ENCODE measurements at regions not wholly inside any gene's neighbourhood (a gene's known extent, or its start where the extent isn't known, plus 50 kb on each side); places are given as distances from the start of the nearest gene placed in this dataset.

- Histone ChIP-seq H3K4me3 (ENCODE audit: insufficient read depth, low read depth, low read length) (no peak overlapping the region), H3K9ac (ENCODE audit: low read length) (no peak overlapping the region), H3K4me2 (ENCODE audit: low read length) (no peak overlapping the region), H3K27ac (ENCODE audit: low read depth, low read length) (no peak overlapping the region), H3K79me2 (ENCODE audit: insufficient read depth, low read length) (no peaks in the 10 kb centered on the region), H3K27me3 (ENCODE audit: insufficient read depth, low read length) (no peaks in the 10 kb centered on the region), H3K4me1 (ENCODE audit: insufficient read depth, low read length) (no peaks in the 10 kb centered on the region), H2AFZ (ENCODE audit: low read depth, low read length) (no peak overlapping the region), H3K9me3 (ENCODE audit: insufficient read depth, low read depth, low read length) (no peaks in the 10 kb centered on the region), H3K36me3 (ENCODE audit: insufficient read depth, low read length) (no peaks in the 10 kb centered on the region), H4K20me1 (ENCODE audit: insufficient read depth, low read length) (no peaks in the 10 kb centered on the region)
- Mint-ChIP-seq H3K9me3 (ENCODE audit: unreplicated experiment) (no peaks in the 10 kb centered on the region), H3K4me3 (ENCODE audit: unreplicated experiment) (no peak overlapping the region), H3K27me3 (ENCODE audit: low read depth, unreplicated experiment) (no peaks in the 10 kb centered on the region), H3K27ac (ENCODE audit: unreplicated experiment) (no peak overlapping the region), H3K4me1 (ENCODE audit: low read depth, unreplicated experiment) (peaks cover 1% of the 10 kb centered on the region), H3K36me3 (ENCODE audit: low read depth, unreplicated experiment) (no peaks in the 10 kb centered on the region)
- TF ChIP-seq CTCF (IDR thresholded peaks at IDR 0.05; ENCODE audit: insufficient read depth, low read depth, low read length) (no peak), EZH2 (IDR thresholded peaks at IDR 0.05; ENCODE audit: insufficient read depth, low read length) (no peak)
- no peak for FAIRE-seq
- DNase-seq (ENCODE audit: low read depth), result no peak
Measured at GRCh38 chr10:81814842-81815241, 60.2 kb upstream of the NRG3 start.

GRCh38 chr10:81817596-81818170 is 57.3 kb upstream of the NRG3 start:
- H3K27ac ChIP-seq (ENCODE audit: low read depth, low read length), result no peak overlapping the region
- H3K27me3 ChIP-seq (ENCODE audit: insufficient read depth, low read length), result no peaks in the 10 kb centered on the region
- Mint-ChIP-seq H3K4me3 (ENCODE audit: unreplicated experiment) (no peak overlapping the region), H3K4me1 (ENCODE audit: low read depth, unreplicated experiment) (peaks cover 1% of the 10 kb centered on the region), H3K36me3 (ENCODE audit: low read depth, unreplicated experiment) (no peaks in the 10 kb centered on the region), H3K27ac (ENCODE audit: unreplicated experiment) (no peak overlapping the region), H3K27me3 (ENCODE audit: low read depth, unreplicated experiment) (no peaks in the 10 kb centered on the region), H3K9me3 (ENCODE audit: unreplicated experiment) (no peaks in the 10 kb centered on the region)
- DNase-seq (ENCODE audit: low read depth), result no peak
- no peak overlapping the region for H3K4me3 ChIP-seq (ENCODE audit: insufficient read depth, low read depth, low read length)
- H3K9me3 ChIP-seq (ENCODE audit: insufficient read depth, low read depth, low read length), result no peaks in the 10 kb centered on the region
- H4K20me1 ChIP-seq (ENCODE audit: insufficient read depth, low read length), result no peaks in the 10 kb centered on the region
- H3K79me2 ChIP-seq (ENCODE audit: insufficient read depth, low read length), result no peaks in the 10 kb centered on the region
- no peaks in the 10 kb centered on the region for H3K4me1 ChIP-seq (ENCODE audit: insufficient read depth, low read length)
- H3K4me2 ChIP-seq (ENCODE audit: low read length), result no peak overlapping the region
- TF ChIP-seq CTCF (IDR thresholded peaks at IDR 0.05; ENCODE audit: insufficient read depth, low read depth, low read length) (no peak), EZH2 (IDR thresholded peaks at IDR 0.05; ENCODE audit: insufficient read depth, low read length) (no peak)
- no peak overlapping the region for H3K9ac ChIP-seq (ENCODE audit: low read length)
- H2AFZ ChIP-seq (ENCODE audit: low read depth, low read length), result no peak overlapping the region
- FAIRE-seq, result no peak
- no peaks in the 10 kb centered on the region for H3K36me3 ChIP-seq (ENCODE audit: insufficient read depth, low read length)

- Histone ChIP-seq H3K4me3 (ENCODE audit: insufficient read depth, low read depth, low read length) (no peak overlapping the region), H3K4me1 (ENCODE audit: insufficient read depth, low read length) (no peaks in the 10 kb centered on the region), H4K20me1 (ENCODE audit: insufficient read depth, low read length) (no peaks in the 10 kb centered on the region), H2AFZ (ENCODE audit: low read depth, low read length) (no peak overlapping the region), H3K9ac (ENCODE audit: low read length) (no peak overlapping the region), H3K27ac (ENCODE audit: low read depth, low read length) (no peak overlapping the region), H3K4me2 (ENCODE audit: low read length) (no peak overlapping the region), H3K27me3 (ENCODE audit: insufficient read depth, low read length) (no peaks in the 10 kb centered on the region), H3K36me3 (ENCODE audit: insufficient read depth, low read length) (no peaks in the 10 kb centered on the region), H3K9me3 (ENCODE audit: insufficient read depth, low read depth, low read length) (no peaks in the 10 kb centered on the region), H3K79me2 (ENCODE audit: insufficient read depth, low read length) (no peaks in the 10 kb centered on the region)
- DNase-seq (ENCODE audit: low read depth) (no peak), FAIRE-seq (no peak)
- peaks cover 1% of the 10 kb centered on the region for H3K4me1 Mint-ChIP-seq (ENCODE audit: low read depth, unreplicated experiment)
- no peak overlapping the region for H3K4me3 Mint-ChIP-seq (ENCODE audit: unreplicated experiment)
- H3K36me3 Mint-ChIP-seq (ENCODE audit: low read depth, unreplicated experiment), result no peaks in the 10 kb centered on the region
- H3K27ac Mint-ChIP-seq (ENCODE audit: unreplicated experiment), result no peak overlapping the region
- H3K9me3 Mint-ChIP-seq (ENCODE audit: unreplicated experiment), result no peaks in the 10 kb centered on the region
- TF ChIP-seq CTCF (IDR thresholded peaks at IDR 0.05; ENCODE audit: insufficient read depth, low read depth, low read length) (no peak), EZH2 (IDR thresholded peaks at IDR 0.05; ENCODE audit: insufficient read depth, low read length) (no peak)
- H3K27me3 Mint-ChIP-seq (ENCODE audit: low read depth, unreplicated experiment), result no peaks in the 10 kb centered on the region
Measured at GRCh38 chr10:81820418-81820817, 54.6 kb upstream of the NRG3 start.

Data from astrocyte (in vitro differentiated cells and primary cell).